ENCODE measurements at regions not wholly inside any gene's neighbourhood (a gene's known extent, or its start where the extent isn't known, plus 50 kb on each side); places are given as distances from the start of the nearest gene placed in this dataset.

GRCh38 chr4:24727390-24728224 lies 67.8 kb upstream of the SOD3 start:
- no peak for DNase-seq
- no peak overlapping the region for H3K4me3 ChIP-seq
- H3K27me3 ChIP-seq = no peaks in the 10 kb centered on the region
- WGBS, 2 donors (ENCODE audit: low coverage in 1 of 2) = 57 to 66% methylated on average over 10 to 13 of the region's 13 CpGs
- no peaks in the 10 kb centered on the region for H3K36me3 ChIP-seq
- intact Hi-C loops (cut with DNase I; ENCODE audit: low total_unique reads) (no loop called here), in situ Hi-C loops (cut with MboI; ENCODE audit: low pct_ligation_motif_present in 1 of 4, low pct_unique_long_range_greater_than_20kb in 1 of 4, low sequenced_read_pairs in 3 of 4) (no loop called here)
- TF ChIP-seq CTCF (IDR thresholded peaks at IDR 0.05) (no peak), POLR2A (IDR thresholded peaks at IDR 0.05) (no peak), EP300 (IDR thresholded peaks at IDR 0.05; ENCODE audit: low read depth) (no peak), POLR2AphosphoS5 (IDR thresholded peaks at IDR 0.05) (no peak)
- H3K9me3 ChIP-seq = no peaks in the 10 kb centered on the region
- H3K27ac ChIP-seq = no peak overlapping the region
- no peaks in the 10 kb centered on the region for H3K4me1 ChIP-seq

GRCh38 chr4:24729119-24729730 lies 66.1 kb upstream of the SOD3 start:
- Histone ChIP-seq H3K4me3 (no peak overlapping the region), H3K9me3 (no peaks in the 10 kb centered on the region), H3K4me1 (no peaks in the 10 kb centered on the region), H3K36me3 (no peaks in the 10 kb centered on the region), H3K27ac (no peak overlapping the region), H3K27me3 (no peaks in the 10 kb centered on the region)
- 70 to 80% methylated on average over 6 of the region's 6 CpGs for WGBS, 2 donors (ENCODE audit: low coverage in 1 of 2)
- intact Hi-C loops (cut with DNase I; ENCODE audit: low total_unique reads) (no loop called here), in situ Hi-C loops (cut with MboI; ENCODE audit: low pct_ligation_motif_present in 1 of 4, low pct_unique_long_range_greater_than_20kb in 1 of 4, low sequenced_read_pairs in 3 of 4) (no loop called here)
- TF ChIP-seq CTCF (IDR thresholded peaks at IDR 0.05) = no peak
- no peak for TF ChIP-seq POLR2A (IDR thresholded peaks at IDR 0.05)
- no peak for DNase-seq

DNA sequence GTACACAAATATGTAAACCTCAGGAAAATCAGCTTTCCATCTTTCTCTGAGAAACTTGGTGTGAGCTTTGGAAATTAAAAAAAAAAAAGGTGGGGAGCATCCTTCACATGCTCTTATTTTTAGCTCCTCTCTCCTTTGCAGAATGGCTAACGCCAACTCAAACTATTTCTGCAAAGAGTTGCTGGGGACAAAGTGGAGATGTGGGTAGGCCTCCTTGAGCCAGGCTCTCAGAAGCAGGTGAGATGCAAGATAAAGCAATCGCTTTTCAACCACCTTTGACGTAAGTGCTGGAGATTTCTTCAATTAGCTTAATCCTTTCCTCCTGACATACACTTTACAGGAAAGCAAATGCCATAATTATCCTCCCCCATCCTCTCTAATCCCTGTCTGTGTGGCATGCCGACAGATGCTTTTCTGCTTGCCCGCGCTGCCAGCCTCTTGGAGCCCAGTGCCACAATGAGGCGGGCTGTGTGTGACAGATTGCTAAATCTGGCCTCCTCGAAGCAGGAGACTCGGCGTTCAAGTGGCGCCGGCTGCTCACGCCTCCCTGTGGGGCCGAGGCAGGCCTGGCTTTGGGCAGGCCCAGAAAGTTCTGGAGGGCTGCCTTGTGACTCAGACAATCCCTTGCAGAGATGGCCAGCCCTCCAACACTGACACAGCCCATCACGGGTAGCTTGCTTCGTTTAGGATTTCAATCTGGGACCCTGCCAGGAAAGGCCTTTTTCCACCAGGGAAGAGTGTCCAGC lies 64.9 kb upstream of the SOD3 start:
- no peaks in the 10 kb centered on the region for H3K4me1 ChIP-seq
- TF ChIP-seq CTCF (IDR thresholded peaks at IDR 0.05) (no peak), POLR2A (IDR thresholded peaks at IDR 0.05) (no peak), POLR2AphosphoS5 (IDR thresholded peaks at IDR 0.05) (no peak), EP300 (IDR thresholded peaks at IDR 0.05; ENCODE audit: low read depth) (no peak)
- in situ Hi-C loops (cut with MboI; ENCODE audit: low pct_ligation_motif_present in 1 of 4, low pct_unique_long_range_greater_than_20kb in 1 of 4, low sequenced_read_pairs in 3 of 4) (no loop called here), intact Hi-C loops (cut with DNase I; ENCODE audit: low total_unique reads) (loop anchor here (5.0 kb wide), 2 partner anchors 403 to 1383 kb away; no protein-coding TSS in a partner anchor)
- H3K27ac ChIP-seq = no peak overlapping the region
- H3K27me3 ChIP-seq = no peaks in the 10 kb centered on the region
- no peaks in the 10 kb centered on the region for H3K9me3 ChIP-seq
- no peaks in the 10 kb centered on the region for H3K36me3 ChIP-seq
- no peak overlapping the region for H3K4me3 ChIP-seq
- peak; percentile 18 for DNase-seq
- WGBS, 2 donors (ENCODE audit: low coverage in 1 of 2) = 64 to 83% methylated on average over 11 to 16 of the region's 16 CpGs

DNA sequence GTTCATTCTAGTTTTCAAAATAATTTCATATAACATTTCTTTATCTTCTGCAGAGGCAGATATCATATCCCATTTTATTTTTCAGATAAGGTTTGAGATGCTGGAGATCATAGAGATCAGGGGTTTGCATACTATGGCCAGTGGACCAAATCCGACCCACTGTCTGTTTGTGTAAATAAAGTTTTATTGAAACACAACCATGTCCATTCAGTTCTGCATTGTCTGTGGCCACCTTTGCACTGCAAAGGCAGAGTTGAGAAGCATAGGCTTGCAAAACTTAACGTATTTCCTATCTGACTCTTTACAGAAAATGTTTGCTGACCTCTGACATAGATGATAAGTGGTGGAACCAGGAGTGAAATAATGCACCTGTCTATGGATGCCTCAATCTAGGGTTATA lies 63.9 kb upstream of the SOD3 start:
- H3K4me3 ChIP-seq = no peak overlapping the region
- H3K27me3 ChIP-seq = no peaks in the 10 kb centered on the region
- H3K27ac ChIP-seq = no peak overlapping the region
- intact Hi-C loops (cut with DNase I; ENCODE audit: low total_unique reads) = loop anchor here (5.0 kb wide), 2 partner anchors 404 to 1384 kb away; no protein-coding TSS in a partner anchor
- no peaks in the 10 kb centered on the region for H3K36me3 ChIP-seq
- no peaks in the 10 kb centered on the region for H3K4me1 ChIP-seq
- DNase-seq = no peak
- H3K9me3 ChIP-seq = no peaks in the 10 kb centered on the region
- 64 to 71% methylated on average over 2 of the region's 2 CpGs for WGBS, 2 donors (ENCODE audit: low coverage in 1 of 2)
- no peak for TF ChIP-seq CTCF (IDR thresholded peaks at IDR 0.05)
- no peak for TF ChIP-seq POLR2A (IDR thresholded peaks at IDR 0.05)
- no peak for TF ChIP-seq POLR2AphosphoS5 (IDR thresholded peaks at IDR 0.05)
- TF ChIP-seq EP300 (IDR thresholded peaks at IDR 0.05; ENCODE audit: low read depth) = no peak
- in situ Hi-C loops (cut with MboI; ENCODE audit: low pct_ligation_motif_present in 1 of 4, low pct_unique_long_range_greater_than_20kb in 1 of 4, low sequenced_read_pairs in 3 of 4) = no loop called here

All from transverse colon (tissue), 4 donors.